Fibroblast of the aortic adventitia (primary cell): ENCODE measurements at regions not wholly inside any gene's neighbourhood (a gene's known extent, or its start where the extent isn't known, plus 50 kb on each side); places are given as distances from the start of the nearest gene placed in this dataset.
"Not testable (repeated sequence)": the region's sequence is repeated elsewhere in the genome, so short reads cannot be mapped to it uniquely, and the experiment has no call there.

Experiments
- DNase-seq: peaks from one replicate; pipeline ENCODE4 v3.0.0-alpha.2; 2010; ENCODE audit warnings: low read depth
- H3K4me3 ChIP-seq: 2 replicates; pipeline ENCODE4 v1.5.1; 2011; ENCODE audit warnings: low read depth, mild to moderate bottlenecking, control low read depth, low read length, moderate library complexity
- CTCF ChIP-seq: IDR thresholded peaks from 2 replicates; pipeline ENCODE4 v1.5.1; 2011; ENCODE audit warnings: mild to moderate bottlenecking, low read length, control low read depth, inconsistent platforms; ENCODE audit not compliant: insufficient read depth

- TF ChIP-seq CTCF, result peak; percentile 53
- DNase-seq, result peak; percentile 43
- H3K4me3 ChIP-seq, result no peak overlapping the region
Measured at GRCh38 chr16:77043076-77043475, 147.9 kb upstream of the MON1B start.

GRCh38 chr16:77046206-77046605, 144.8 kb upstream of the MON1B start:
- DNase-seq, result no peak
- TF ChIP-seq CTCF, result no peak
- no peak overlapping the region for H3K4me3 ChIP-seq

- no peak for DNase-seq
- no peak for TF ChIP-seq CTCF
Measured at GRCh38 chr16:77048085-77048484, 142.9 kb upstream of the MON1B start.

GRCh38 chr16:77049577-77049976, 141.4 kb upstream of the MON1B start:
- no peak for TF ChIP-seq CTCF
- no peak overlapping the region for H3K4me3 ChIP-seq
- no peak for DNase-seq

More at GRCh38 chr16:77048085-77048484, 142.9 kb upstream of the MON1B start:
- H3K4me3 ChIP-seq, result no peak overlapping the region

- not testable (repeated sequence) for DNase-seq, H3K4me3 ChIP-seq
Measured at GRCh38 chr16:77056597-77056996, 134.4 kb upstream of the MON1B start.

GRCh38 chr16:77057161-77057774, 133.7 kb upstream of the MON1B start:
- no peak for DNase-seq
- no peak overlapping the region for H3K4me3 ChIP-seq
- no peak for TF ChIP-seq CTCF

- DNase-seq, result no peak
- no peak for TF ChIP-seq CTCF
- no peak overlapping the region for H3K4me3 ChIP-seq
Measured at GRCh38 chr16:77059446-77059845, 131.5 kb upstream of the MON1B start.
